ENCODE measurements at regions not wholly inside any gene's neighbourhood (a gene's known extent, or its start where the extent isn't known, plus 50 kb on each side); places are given as distances from the start of the nearest gene placed in this dataset.
A peak's percentile ranks its signal among the peaks of the same experiment; 100 is the strongest.

GRCh38 chr5:38207343-38207742 is 51.0 kb upstream of the EGFLAM start:
- Histone ChIP-seq H3K36me3 (ENCODE audit: insufficient read depth, low read length, poor library complexity, severe bottlenecking) (no peaks in the 10 kb centered on the region), H3K4me3 (ENCODE audit: low read depth, low read length, poor library complexity, severe bottlenecking) (no peak overlapping the region), H3K9me3 (ENCODE audit: low read depth, low read length, poor library complexity, severe bottlenecking) (no peaks in the 10 kb centered on the region), H3K27ac (ENCODE audit: low read depth, low read length, poor library complexity, severe bottlenecking) (no peak overlapping the region), H3K4me1 (ENCODE audit: insufficient read depth, low read length, poor library complexity, severe bottlenecking) (peaks cover 3% of the 10 kb centered on the region), H3K27me3 (replicated peaks; ENCODE audit: insufficient read depth, low read depth, low read length, poor library complexity) (no peaks in the 10 kb centered on the region)
- intact Hi-C loops (cut with micrococcal nuclease; ENCODE audit: unreplicated experiment), result loop anchor here (5.0 kb wide), 1 partner anchor 715 kb away; no protein-coding TSS in a partner anchor
- no peak for TF ChIP-seq EZH2 (IDR thresholded peaks at IDR 0.05; ENCODE audit: borderline replicate concordance, low read depth, low read length, poor library complexity, severe bottlenecking)
- TF ChIP-seq CTCF (conservative IDR thresholded peaks at IDR 0.05; ENCODE audit: low read depth, low read length), result no peak
- CTCF ChIA-PET, result no interaction called here
- POLR2A ChIA-PET (ENCODE audit: low non-redundant PET), result no interaction called here
- DNase-seq (ENCODE audit: low spot score), result peak; percentile 32
- no TSS peak for BruUV-seq (replicated peaks)

GRCh38 chr5:38202741-38203140 is 55.6 kb upstream of the EGFLAM start:
- no peak overlapping the region for H3K27ac ChIP-seq (ENCODE audit: low read depth, low read length, poor library complexity, severe bottlenecking)
- H3K9me3 ChIP-seq (ENCODE audit: low read depth, low read length, poor library complexity, severe bottlenecking), result no peaks in the 10 kb centered on the region
- no peaks in the 10 kb centered on the region for H3K27me3 ChIP-seq (replicated peaks; ENCODE audit: insufficient read depth, low read depth, low read length, poor library complexity)
- intact Hi-C loops (cut with micrococcal nuclease; ENCODE audit: unreplicated experiment), result no loop called here
- POLR2A ChIA-PET (ENCODE audit: low non-redundant PET), result no interaction called here
- H3K36me3 ChIP-seq (ENCODE audit: insufficient read depth, low read length, poor library complexity, severe bottlenecking), result no peaks in the 10 kb centered on the region
- H3K4me1 ChIP-seq (ENCODE audit: insufficient read depth, low read length, poor library complexity, severe bottlenecking), result peaks cover 3% of the 10 kb centered on the region
- no peak for DNase-seq (ENCODE audit: low spot score)
- no peak for TF ChIP-seq CTCF (conservative IDR thresholded peaks at IDR 0.05; ENCODE audit: low read depth, low read length)
- no peak for TF ChIP-seq EZH2 (IDR thresholded peaks at IDR 0.05; ENCODE audit: borderline replicate concordance, low read depth, low read length, poor library complexity, severe bottlenecking)
- BruUV-seq (replicated peaks), result no TSS peak
- H3K4me3 ChIP-seq (ENCODE audit: low read depth, low read length, poor library complexity, severe bottlenecking), result no peak overlapping the region
- CTCF ChIA-PET, result no interaction called here

- BruUV-seq (replicated peaks), result no TSS peak
- ChIA-PET POLR2A (ENCODE audit: low non-redundant PET) (no interaction called here), CTCF (no interaction called here)
- no peaks in the 10 kb centered on the region for H3K36me3 ChIP-seq (ENCODE audit: insufficient read depth, low read length, poor library complexity, severe bottlenecking)
- H3K27me3 ChIP-seq (replicated peaks; ENCODE audit: insufficient read depth, low read depth, low read length, poor library complexity), result no peaks in the 10 kb centered on the region
- TF ChIP-seq EZH2 (IDR thresholded peaks at IDR 0.05; ENCODE audit: borderline replicate concordance, low read depth, low read length, poor library complexity, severe bottlenecking) (no peak), CTCF (conservative IDR thresholded peaks at IDR 0.05; ENCODE audit: low read depth, low read length) (no peak)
- H3K4me1 ChIP-seq (ENCODE audit: insufficient read depth, low read length, poor library complexity, severe bottlenecking), result no peaks in the 10 kb centered on the region
- no peaks in the 10 kb centered on the region for H3K9me3 ChIP-seq (ENCODE audit: low read depth, low read length, poor library complexity, severe bottlenecking)
- H3K4me3 ChIP-seq (ENCODE audit: low read depth, low read length, poor library complexity, severe bottlenecking), result no peak overlapping the region
- intact Hi-C loops (cut with micrococcal nuclease; ENCODE audit: unreplicated experiment), result no loop called here
- H3K27ac ChIP-seq (ENCODE audit: low read depth, low read length, poor library complexity, severe bottlenecking), result no peak overlapping the region
- DNase-seq (ENCODE audit: low spot score), result no peak
Measured at GRCh38 chr5:38200872-38201557, 57.3 kb upstream of the EGFLAM start.
